Right lobe of liver (tissue), 4 donors: ENCODE measurements at regions not wholly inside any gene's neighbourhood (a gene's known extent, or its start where the extent isn't known, plus 50 kb on each side); places are given as distances from the start of the nearest gene placed in this dataset.

Experiments
- CTCF ChIP-seq, 4 donors: fragments of 200-600 bp in 3 of 4; fragments of 450-650 bp in 1 of 4; IDR thresholded peaks; one replicate each; pipeline versions ENCODE4 v1.5.1 to v1.8.0; 2016 to 2022; ENCODE audit warnings: antibody characterized with exemption in 4 of 4, mild to moderate bottlenecking in 2 of 4
- POLR2A ChIP-seq: fragments of 450-650 bp; IDR thresholded peaks from one replicate; pipeline ENCODE4 v1.6.1; 2017; ENCODE audit warnings: antibody characterized with exemption, mild to moderate bottlenecking
- donor health status: DM: no; HTN: no; CAD: no.
- donor health status: DM: no; HTN: no; CAD: no.
- donor health status: DM: no; HTN: yes; CAD: no.

- TF ChIP-seq POLR2A (no peak), CTCF (IDR thresholded peaks at IDR 0.05) (no peak)
These were observed 121.6 kb upstream of the ST8SIA2 start for GRCh38 chr15:92272106-92272505.
